SIG-M5 treated with dmso at 0.1 percent for 504 hours (cell line): ENCODE measurements at regions not wholly inside any gene's neighbourhood (a gene's known extent, or its start where the extent isn't known, plus 50 kb on each side); places are given as distances from the start of the nearest gene placed in this dataset.

Experiments used
- DNase-seq: peaks from one replicate; lab custom pipeline; 2025; ENCODE audit not compliant: unreplicated experiment; lab: John Stamatoyannopoulos, UW

- no peak for DNase-seq
Observed at GRCh38 chrX:5829469-5829868, 399.2 kb downstream of the NLGN4X start.

GRCh38 chrX:5829060-5829459, 399.6 kb downstream of the NLGN4X start:
- no peak for DNase-seq

GRCh38 chrX:5823903-5824302, 404.8 kb downstream of the NLGN4X start:
- DNase-seq = no peak

- DNase-seq = no peak
Observed at GRCh38 chrX:5810636-5811035, 418.0 kb downstream of the NLGN4X start.

GRCh38 chrX:5807181-5807580, 421.5 kb downstream of the NLGN4X start:
- DNase-seq = no peak

GRCh38 chrX:5802391-5802790, 426.3 kb downstream of the NLGN4X start:
- DNase-seq = no peak

- DNase-seq = no peak
Observed at GRCh38 chrX:5791721-5792120, 436.9 kb downstream of the NLGN4X start.

GRCh38 chrX:5788910-5789309, 439.8 kb downstream of the NLGN4X start:
- no peak for DNase-seq

GRCh38 chrX:5780821-5781220, 447.8 kb downstream of the NLGN4X start:
- DNase-seq = no peak

GRCh38 chrX:5775846-5776430, 452.7 kb downstream of the NLGN4X start:
- DNase-seq = no peak

GRCh38 chrX:5774446-5774845, 454.2 kb downstream of the NLGN4X start:
- DNase-seq = no peak

- no peak for DNase-seq
Observed at GRCh38 chrX:5771441-5771840, 457.2 kb downstream of the NLGN4X start.

- no peak for DNase-seq
Observed at GRCh38 chrX:5756616-5757015, 472.1 kb downstream of the NLGN4X start.

- no peak for DNase-seq
Observed at GRCh38 chrX:5753291-5753690, 475.4 kb downstream of the NLGN4X start.

- DNase-seq = no peak
Observed at GRCh38 chrX:5752831-5753230, 475.8 kb downstream of the NLGN4X start.

- DNase-seq = no peak
Observed at GRCh38 chrX:5748586-5749150, 480.0 kb downstream of the NLGN4X start.

GRCh38 chrX:5746231-5746630, 482.4 kb downstream of the NLGN4X start:
- DNase-seq = no peak

GRCh38 chrX:5733501-5733900, 495.2 kb downstream of the NLGN4X start:
- DNase-seq = no peak

GRCh38 chrX:5730556-5730955, 498.1 kb downstream of the NLGN4X start:
- no peak for DNase-seq

- DNase-seq = no peak
Observed at GRCh38 chrX:5726224-5726623, 502.4 kb downstream of the NLGN4X start.

- DNase-seq = no peak
Observed at GRCh38 chrX:5724123-5724522, 504.5 kb downstream of the NLGN4X start.

- no peak for DNase-seq
Observed at GRCh38 chrX:5718651-5719050, 510.0 kb downstream of the NLGN4X start.

GRCh38 chrX:5716666-5717065, 512.0 kb downstream of the NLGN4X start:
- DNase-seq = no peak
